HG02884 (cell line): ENCODE measurements at regions not wholly inside any gene's neighbourhood (a gene's known extent, or its start where the extent isn't known, plus 50 kb on each side); places are given as distances from the start of the nearest gene placed in this dataset.
"Not testable (repeated sequence)": the region's sequence is repeated elsewhere in the genome, so short reads cannot be mapped to it uniquely, and the experiment has no call there.

ENCODE experiments used
- ATAC-seq: cut with Tn5 transposase; IDR thresholded peaks from one replicate; pipeline ENCODE4 v1.9.1; 2021; ENCODE audit warnings: mild to moderate bottlenecking, moderate library complexity; ENCODE audit not compliant: unreplicated experiment

GRCh38 chr2:153420394-153420793, 58.2 kb downstream of the RPRM start:
- ATAC-seq, result no peak

DNA sequence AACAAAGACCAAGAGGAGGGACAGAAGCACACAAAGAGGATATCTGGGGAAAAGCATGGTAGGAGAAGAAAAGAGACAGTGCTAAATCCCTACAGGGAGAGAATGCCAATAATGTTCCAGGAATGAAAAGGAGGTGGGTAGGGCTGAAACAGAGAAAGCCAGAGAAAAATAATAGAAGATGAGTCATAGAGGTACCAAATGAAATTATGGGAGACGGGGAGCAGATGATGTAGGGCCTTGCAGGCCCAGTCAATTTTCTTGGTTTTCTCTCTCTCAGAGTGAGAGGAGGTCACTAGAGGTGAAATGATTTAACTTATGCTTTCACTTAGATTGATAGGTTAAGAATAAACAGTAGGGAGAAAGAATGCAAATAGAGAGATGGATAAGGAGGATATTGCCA, 61.5 kb downstream of the RPRM start:
- ATAC-seq, result no peak

- no peak for ATAC-seq
Measured at GRCh38 chr2:153416071-153416470, 62.5 kb downstream of the RPRM start.

DNA sequence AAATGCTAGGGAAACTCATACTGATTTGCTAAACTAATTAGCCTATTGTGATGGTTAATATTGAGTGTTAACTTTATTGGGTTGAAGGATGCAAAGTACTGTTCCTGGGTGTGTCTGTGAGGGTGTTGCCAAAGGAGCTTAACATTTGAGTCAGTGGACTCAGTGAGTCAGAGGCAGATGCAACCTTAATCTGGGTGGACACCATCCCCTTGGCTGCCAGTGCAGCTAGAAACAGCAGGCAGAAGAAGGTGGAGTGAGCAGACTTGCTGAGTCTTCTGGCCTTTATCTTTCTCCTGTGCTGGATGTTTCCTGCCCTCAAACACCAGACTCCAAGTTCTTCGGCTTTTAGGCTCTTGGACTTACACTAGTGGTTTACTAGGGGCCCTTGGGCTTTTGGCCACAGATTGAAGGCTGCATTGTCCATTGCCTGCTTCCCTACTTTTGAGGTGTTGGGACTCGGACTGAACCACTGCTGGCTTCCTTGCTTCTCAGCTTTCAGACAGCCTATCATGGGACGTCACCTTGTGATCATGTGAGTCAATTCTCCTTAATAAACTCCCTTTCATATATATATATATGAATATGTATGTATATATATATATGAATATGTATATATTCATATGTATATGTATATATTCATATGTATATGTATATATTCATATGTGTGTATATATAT, 69.7 kb downstream of the RPRM start:
- no peak for ATAC-seq

GRCh38 chr2:153405196-153405595, 73.4 kb downstream of the RPRM start:
- no peak for ATAC-seq

- ATAC-seq, result no peak
Measured at GRCh38 chr2:153404792-153405191, 73.8 kb downstream of the RPRM start.

GRCh38 chr2:153403940-153404339, 74.6 kb downstream of the RPRM start:
- no peak for ATAC-seq

- ATAC-seq, result not testable (repeated sequence)
Measured at GRCh38 chr2:153403352-153403751, 75.2 kb downstream of the RPRM start.

DNA sequence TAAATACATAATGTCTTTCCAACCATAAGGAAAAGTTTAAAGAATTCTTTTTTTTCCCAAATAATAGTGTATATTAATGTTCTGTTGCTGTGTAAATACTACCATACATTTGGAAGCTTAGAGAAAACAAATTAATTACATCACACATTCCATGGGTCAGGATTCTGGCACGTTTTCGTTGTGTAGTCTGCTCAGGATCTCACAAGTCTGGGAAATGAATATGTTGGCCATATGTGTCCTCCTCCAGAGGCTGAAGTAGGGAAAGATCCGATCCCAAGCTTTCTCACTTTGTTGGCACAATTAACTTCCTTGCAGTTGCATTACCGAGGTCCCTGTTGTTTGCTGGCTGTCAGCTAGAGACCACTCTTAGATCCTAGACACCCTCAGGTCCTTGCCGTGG, 83.9 kb downstream of the RPRM start:
- no peak for ATAC-seq

DNA sequence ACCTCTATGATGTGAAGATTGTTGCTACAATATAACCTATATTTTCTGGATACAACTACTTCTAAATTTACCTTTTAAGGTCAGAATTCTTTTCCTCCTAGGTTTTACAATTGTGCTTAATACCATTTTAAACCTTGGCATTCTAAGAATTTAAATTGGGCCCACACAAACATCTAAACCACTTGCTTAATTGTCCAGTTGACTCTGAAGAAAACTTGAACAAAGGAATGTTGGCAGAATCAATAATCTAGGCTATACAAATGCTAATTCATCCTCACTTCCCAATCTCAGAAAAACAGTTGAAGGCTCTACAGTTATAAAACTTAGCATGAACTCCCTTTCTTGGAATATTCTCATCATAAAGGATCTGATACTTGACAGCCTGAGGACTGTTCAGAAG, 84.3 kb downstream of the RPRM start:
- no peak for ATAC-seq

GRCh38 chr2:153393518-153393917, 85.0 kb downstream of the RPRM start:
- ATAC-seq, result no peak

GRCh38 chr2:153391131-153391530, 87.4 kb downstream of the RPRM start:
- no peak for ATAC-seq

- no peak for ATAC-seq
Measured at GRCh38 chr2:153388246-153388645, 90.3 kb downstream of the RPRM start.

DNA sequence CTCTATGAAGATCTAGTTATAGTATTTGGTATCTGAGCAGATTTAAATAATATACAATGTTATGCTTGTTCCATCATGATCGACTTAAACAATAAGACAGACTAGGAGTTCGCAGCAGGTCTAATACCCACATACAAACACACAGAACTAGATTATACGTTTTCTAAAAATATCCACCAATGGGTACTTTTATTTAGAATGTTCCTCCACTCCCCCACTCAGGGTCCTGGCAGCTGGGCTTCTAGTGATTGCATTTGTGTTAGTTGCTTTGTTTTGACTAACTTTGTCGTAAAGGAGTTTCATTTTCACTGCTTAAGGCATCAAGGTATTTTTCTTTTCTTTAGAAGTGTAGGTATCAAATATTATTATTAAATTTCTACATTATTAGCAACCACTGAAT, 91.4 kb downstream of the RPRM start:
- ATAC-seq, result no peak

DNA sequence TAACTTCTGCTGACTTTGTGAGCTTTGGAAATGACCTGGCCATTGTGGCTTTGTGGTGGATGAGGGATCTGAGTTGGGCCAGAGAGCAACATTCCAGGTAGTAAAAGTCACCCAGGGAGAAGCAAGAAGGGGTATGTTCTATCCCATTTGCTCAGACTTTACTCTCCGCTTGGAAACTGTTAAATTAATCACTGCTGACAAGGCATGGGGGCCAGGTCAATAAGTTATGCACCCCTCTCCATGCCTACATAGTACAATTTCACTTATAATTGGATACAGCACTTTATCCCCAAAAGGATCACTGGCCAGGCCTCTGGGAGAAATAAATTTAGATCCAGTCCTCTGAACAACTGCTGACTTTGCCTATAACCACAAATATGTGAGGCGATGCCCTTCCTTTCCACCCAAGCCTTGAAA, 92.1 kb downstream of the RPRM start:
- no peak for ATAC-seq

DNA sequence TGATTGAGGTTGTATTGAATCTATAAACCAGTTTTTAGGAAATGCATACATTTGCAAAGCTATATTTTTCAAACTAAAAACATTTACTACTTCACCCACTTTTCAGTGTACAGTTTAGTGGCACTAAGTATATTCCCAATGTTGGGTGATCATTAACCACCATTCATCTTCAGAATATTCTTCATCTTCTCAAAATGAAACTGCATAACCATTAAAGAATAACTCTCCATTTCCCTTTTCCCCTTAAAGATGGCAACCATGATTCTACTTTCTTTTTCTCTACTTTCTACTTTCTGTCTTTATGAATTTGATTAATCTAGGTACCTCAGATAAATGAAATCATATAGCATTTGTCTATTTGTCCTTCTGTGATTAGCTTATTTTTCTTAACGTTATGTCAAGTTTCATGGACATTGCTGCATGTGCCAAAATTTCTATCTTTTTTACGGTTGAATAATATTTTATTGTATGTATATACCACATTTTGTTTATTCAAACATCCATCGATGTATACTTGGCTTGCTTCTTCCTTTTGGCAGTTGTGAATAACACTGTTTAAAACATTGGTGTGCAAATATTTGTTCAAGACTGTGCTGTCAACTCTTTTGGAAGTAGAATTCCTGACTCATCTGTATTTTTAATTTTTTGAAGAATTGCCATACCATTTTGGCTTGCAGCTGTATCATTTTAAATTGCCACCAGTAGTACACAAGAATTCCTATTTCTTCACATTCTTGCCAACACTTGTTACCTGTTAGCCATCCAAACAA, 104.9 kb downstream of the RPRM start:
- no peak for ATAC-seq

GRCh38 chr2:153360239-153360638, 118.3 kb downstream of the RPRM start:
- no peak for ATAC-seq

DNA sequence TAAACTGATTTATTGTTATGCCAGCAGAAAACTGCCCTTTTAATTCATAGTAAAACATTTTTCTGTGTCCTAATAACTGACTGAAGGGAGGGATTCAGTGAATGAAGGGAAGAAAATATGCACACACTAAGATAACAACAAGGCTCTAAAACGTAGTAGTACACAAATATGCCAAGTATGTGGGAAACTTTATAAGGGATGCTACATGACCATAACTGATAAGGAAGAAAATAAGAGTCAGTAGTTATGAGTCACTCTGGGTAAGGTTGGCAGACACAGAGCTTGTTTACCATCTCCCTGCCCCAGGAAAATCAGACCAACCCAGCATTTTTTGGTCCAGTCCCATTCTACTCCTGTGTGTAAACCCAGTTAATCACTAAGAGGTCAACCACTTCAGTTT, 124.2 kb downstream of the RPRM start:
- ATAC-seq, result no peak

DNA sequence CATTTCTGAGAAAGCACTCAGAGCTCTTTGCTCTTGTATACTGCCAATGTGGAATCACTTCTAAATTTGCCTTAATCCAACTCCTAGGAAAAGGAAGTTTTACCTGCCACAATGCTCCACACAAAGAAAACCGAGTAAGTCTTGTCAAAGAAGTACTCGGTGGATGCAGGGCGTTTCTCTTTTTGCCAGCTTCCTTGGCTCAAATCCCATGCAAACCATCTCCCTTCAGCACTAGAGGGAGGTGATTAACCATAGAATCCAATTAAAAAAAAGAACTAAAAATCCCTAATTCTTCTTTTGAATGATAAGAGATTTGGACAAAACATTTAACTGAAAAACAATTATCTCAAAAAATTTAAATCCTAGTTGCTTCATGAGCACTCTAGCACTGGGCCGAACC, 129.0 kb downstream of the RPRM start:
- no peak for ATAC-seq

GRCh38 chr2:153347818-153348495, 130.6 kb downstream of the RPRM start:
- ATAC-seq, result no peak

DNA sequence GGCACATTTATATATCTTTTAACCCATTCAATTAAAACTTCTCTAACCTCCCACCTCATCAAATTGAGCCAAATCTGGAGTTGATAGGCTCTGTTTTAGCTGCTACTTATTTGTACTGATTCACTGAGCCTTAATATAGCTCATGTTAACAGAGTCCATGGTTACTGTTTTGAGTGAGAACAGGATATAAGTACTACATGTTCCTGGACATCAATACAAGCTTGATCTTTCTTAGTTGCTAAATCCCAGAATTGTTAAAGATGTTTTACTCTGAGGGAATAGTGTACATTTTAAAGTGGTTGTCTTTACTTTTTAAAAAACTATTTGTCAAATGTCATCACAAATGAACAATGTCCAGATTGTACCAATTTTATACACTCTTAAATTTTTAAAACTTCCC, 157.7 kb downstream of the RPRM start:
- no peak for ATAC-seq

GRCh38 chr2:153311432-153311831, 167.1 kb downstream of the RPRM start:
- ATAC-seq, result no peak
